ENCODE measurements at regions not wholly inside any gene's neighbourhood (a gene's known extent, or its start where the extent isn't known, plus 50 kb on each side); places are given as distances from the start of the nearest gene placed in this dataset.

GRCh38 chr7:34282271-34282670 lies 375.7 kb upstream of the NPSR1 start:
- TF ChIP-seq CTCF (IDR thresholded peaks at IDR 0.05): no peak
- no peak overlapping the region for H3K27ac ChIP-seq
- no peak overlapping the region for H3K4me3 ChIP-seq
- DNase-seq (ENCODE audit: low spot score): no peak

- DNase-seq (ENCODE audit: low spot score): no peak
- no peak for TF ChIP-seq CTCF (IDR thresholded peaks at IDR 0.05)
- H3K4me3 ChIP-seq: no peak overlapping the region
Observed at GRCh38 chr7:34296663-34297062, 361.4 kb upstream of the NPSR1 start.

GRCh38 chr7:34298492-34299013 lies 359.5 kb upstream of the NPSR1 start:
- DNase-seq (ENCODE audit: low spot score): no peak
- H3K27ac ChIP-seq: no peak overlapping the region
- H3K4me3 ChIP-seq: no peak overlapping the region
- TF ChIP-seq CTCF (IDR thresholded peaks at IDR 0.05): no peak

More at GRCh38 chr7:34296663-34297062, 361.4 kb upstream of the NPSR1 start:
- H3K27ac ChIP-seq: no peak overlapping the region

- Histone ChIP-seq H3K4me3 (no peak overlapping the region), H3K27ac (no peak overlapping the region)
- no peak for TF ChIP-seq CTCF (IDR thresholded peaks at IDR 0.05)
- no peak for DNase-seq (ENCODE audit: low spot score)
Observed at GRCh38 chr7:34299066-34299465, 359.0 kb upstream of the NPSR1 start.

GRCh38 chr7:34307540-34307939 lies 350.5 kb upstream of the NPSR1 start:
- no peak overlapping the region for H3K4me3 ChIP-seq
- TF ChIP-seq CTCF (IDR thresholded peaks at IDR 0.05): no peak
- no peak overlapping the region for H3K27ac ChIP-seq
- no peak for DNase-seq (ENCODE audit: low spot score)

- Histone ChIP-seq H3K27ac (no peak overlapping the region), H3K4me3 (no peak overlapping the region)
- DNase-seq (ENCODE audit: low spot score): no peak
- TF ChIP-seq CTCF (IDR thresholded peaks at IDR 0.05): no peak
Observed at GRCh38 chr7:34308595-34308994, 349.4 kb upstream of the NPSR1 start.

GRCh38 chr7:34309116-34309515 lies 348.9 kb upstream of the NPSR1 start:
- no peak for TF ChIP-seq CTCF (IDR thresholded peaks at IDR 0.05)
- no peak for DNase-seq (ENCODE audit: low spot score)
- H3K27ac ChIP-seq: no peak overlapping the region
- no peak overlapping the region for H3K4me3 ChIP-seq
